K562 (cell line): ENCODE measurements at regions not wholly inside any gene's neighbourhood (a gene's known extent, or its start where the extent isn't known, plus 50 kb on each side); places are given as distances from the start of the nearest gene placed in this dataset.
A peak's percentile ranks its signal among the peaks of the same experiment; 100 is the strongest.

Experiments used
- ATAC-seq: fragments of 200-7000 bp; cut with Tn5 transposase; 3 replicates; pipeline ENCODE4 v1.9.1; 2020; ENCODE audit warnings: moderate library complexity
- BruUV-seq: library from RNA; stranded (reverse); fragments of 400-500 nt; replicated peaks from 2 replicates; lab custom pipeline; 2021; lab: Mats Ljungman, UMichigan
- CTCF ChIA-PET: fragments of 300-600 bp; formaldehyde crosslinking; extraction: SDS; loops from one replicate; lab custom pipeline; 2021; ENCODE audit warnings: low intra/inter-chr PET ratio; lab: Yijun Ruan, JAX
- POLR2A ChIA-PET: fragments of 300-600, 350-650 bp; sonication (Branson Sonifier 250); formaldehyde crosslinking; extraction: SDS; loops from one replicate; lab custom pipeline; 2021; ENCODE audit warnings: antibody characterized with exemption, inconsistent platforms; lab: Yijun Ruan, JAX
- DNase-seq, 4 experiments: peaks; one replicate each; pipeline versions ENCODE4 v3.0.0 to v3.0.0-alpha.2; 2011 to 2018; ENCODE audit warnings: low spot score in 3 of 4, mixed read lengths in 3 of 4; ENCODE audit errors: extremely low read depth in 1 of 4
- FAIRE-seq: peaks from 2 replicates; lab custom pipeline; 2011; peaks lifted over from hg19 to GRCh38; lab: Jason Lieb, UNC
- H2AFZ ChIP-seq: 2 replicates; pipeline ENCODE4 v1.6.0; 2011; ENCODE audit warnings: low read depth, low read length, control low read depth, inconsistent platforms
- H3K27ac ChIP-seq: fragments of 200-600 bp; 3 replicates; pipeline ENCODE4 v1.8.0; 2011; ENCODE audit warnings: low read depth, mild to moderate bottlenecking, control low read depth, inconsistent platforms, low read length, moderate library complexity, mixed read lengths; ENCODE audit errors: extremely low read depth
- H3K27me3 ChIP-seq, 2 experiments: fragments of 300-600 bp in 1 of 2; 2 replicates in 1 of 2; 3 replicates in 1 of 2; pipeline versions ENCODE4 v1.6.0 to v1.8.0; 2011; ENCODE audit warnings: inconsistent platforms in 2 of 2, low read length in 2 of 2, mild to moderate bottlenecking in 1 of 2, mixed read lengths in 1 of 2, moderate library complexity in 1 of 2; ENCODE audit not compliant: control insufficient read depth in 2 of 2, insufficient read depth in 2 of 2
- H3K36me3 ChIP-seq: fragments of 300-600 bp; 3 replicates; pipeline ENCODE4 v1.8.0; 2011; ENCODE audit warnings: mild to moderate bottlenecking, low read length, inconsistent platforms; ENCODE audit not compliant: control insufficient read depth, insufficient read depth
- H3K4me1 ChIP-seq, 2 experiments: fragments of 200-600 bp in 1 of 2; replicated peaks in 1 of 2; 2 replicates in 1 of 2; 3 replicates in 1 of 2; pipeline versions ENCODE4 v1.5.1 to v1.8.0; 2011; ENCODE audit warnings: inconsistent platforms in 2 of 2, low read length in 2 of 2, mild to moderate bottlenecking in 1 of 2, mixed read lengths in 1 of 2, moderate library complexity in 1 of 2; ENCODE audit not compliant: control insufficient read depth in 2 of 2, insufficient read depth in 2 of 2
- H3K4me2 ChIP-seq: 2 replicates; pipeline ENCODE4 v1.6.1; 2011; ENCODE audit warnings: low read length, control low read depth, inconsistent platforms, mixed read lengths; ENCODE audit not compliant: insufficient read depth
- H3K4me3 ChIP-seq: fragments of 200-600 bp; sonication (generic), shearing (Covaris generic); 2 replicates; pipeline ENCODE4 v1.5.1; 2016; ENCODE audit warnings: control low read depth, inconsistent platforms
- H3K79me2 ChIP-seq: fragments of 200-600 bp; 3 replicates; pipeline ENCODE4 v1.8.0; 2011; ENCODE audit warnings: low read length, inconsistent platforms; ENCODE audit not compliant: control insufficient read depth, insufficient read depth
- H3K9ac ChIP-seq, 2 experiments: 2 replicates each; pipeline versions ENCODE4 v1.6.0 to v1.6.1; 2011; ENCODE audit warnings: low read depth in 2 of 2, low read length in 2 of 2, control low read depth in 1 of 2, inconsistent platforms in 1 of 2, mild to moderate bottlenecking in 1 of 2, mixed read lengths in 1 of 2; ENCODE audit not compliant: insufficient read depth in 1 of 2
- H3K9me1 ChIP-seq: one replicate; pipeline ENCODE4 v1.6.0; 2011; ENCODE audit warnings: inconsistent platforms, mild to moderate bottlenecking, low read length, moderate library complexity; ENCODE audit not compliant: control insufficient read depth, insufficient read depth
- H3K9me3 ChIP-seq: replicated peaks from 2 replicates; pipeline ENCODE4 v1.5.1; 2011; ENCODE audit warnings: low read depth, low read length, inconsistent platforms; ENCODE audit not compliant: control insufficient read depth, insufficient read depth
- H4K20me1 ChIP-seq: replicated peaks from 2 replicates; pipeline ENCODE4 v1.6.1; 2011; ENCODE audit warnings: low read length, inconsistent platforms, mixed read lengths; ENCODE audit not compliant: control insufficient read depth, insufficient read depth
- FOS ChIP-seq: IDR thresholded peaks from 3 replicates; pipeline ENCODE4 v1.6.1; 2011; ENCODE audit not compliant: insufficient read length; ENCODE audit errors: extremely low read depth
- FOSL1 ChIP-seq: fragments of 200-800 bp; sonication (Bioruptor generic); conservative IDR thresholded peaks from 2 replicates; pipeline ENCODE4 v1.6.1; 2016; ENCODE audit warnings: missing genetic modification characterization, missing compliant biosample characterization
- HNRNPK ChIP-seq: fragments of 200-400 bp; formaldehyde crosslinking; IDR thresholded peaks from one replicate; pipeline ENCODE4 v1.6.1; 2018; ENCODE audit warnings: mild to moderate bottlenecking, low read depth, low read length; ENCODE audit not compliant: poor library complexity, severe bottlenecking
- SPI1 ChIP-seq: IDR thresholded peaks from 2 replicates; pipeline ENCODE4 v1.6.1; 2011; ENCODE audit warnings: low read depth, low read length, control low read depth, borderline replicate concordance
- VEZF1 ChIP-seq: fragments of 200-800 bp; sonication (Bioruptor generic); IDR thresholded peaks from 2 replicates; pipeline ENCODE4 v1.6.1; 2017; ENCODE audit warnings: missing genetic modification characterization, missing compliant biosample characterization
- ZBTB33 ChIP-seq: sonication (generic); formaldehyde crosslinking; IDR thresholded peaks from 2 replicates; pipeline ENCODE4 v1.8.1; 2023; ENCODE audit warnings: mild to moderate bottlenecking, missing genetic modification reagents
- ZNF121 ChIP-seq: sonication (generic); formaldehyde crosslinking; conservative IDR thresholded peaks from 2 replicates; pipeline ENCODE4 v1.8.0; 2022; ENCODE audit warnings: missing genetic modification reagents
- WGBS: fragments of 100-300 bp; shearing (Covaris generic); methylation state at CpG from one replicate; pipeline ENCODE4 v1.1.6; 2016; ENCODE audit warnings: low coverage, mixed read lengths; ENCODE audit not compliant: insufficient coverage; ENCODE audit errors: missing lambda C conversion rate; 5-methylcytosine and 5-hydroxymethylcytosine counted together
- in situ Hi-C: fragments of 300-500 bp; cut with MboI; formaldehyde crosslinking; loops from 4 replicates; pipeline ENCODE4 v1.15.0; 2018; ENCODE audit warnings: inconsistent platforms, mixed read lengths
- intact Hi-C: fragments of 100-400 bp; cut with micrococcal nuclease; formaldehyde crosslinking; loops from 2 replicates; pipeline ENCODE4 v1.14.2; 2022

- no peak for TF ChIP-seq VEZF1 (CRISPR knock-in tag)
- TF ChIP-seq HNRNPK = no peak
- no peak for TF ChIP-seq ZNF121 (CRISPR knock-in tag)
Observed at GRCh38 chr6:792662-793061, 99.7 kb upstream of the EXOC2 start (continued).

- in situ Hi-C loops = no loop called here
Observed at GRCh38 chr6:788058-788457, 95.1 kb upstream of the EXOC2 start.

More at GRCh38 chr6:788058-788457, 95.1 kb upstream of the EXOC2 start:
- no peaks in the 10 kb centered on the region for H3K9me1 ChIP-seq
- ATAC-seq = no peak
- no peak overlapping the region for H3K4me2 ChIP-seq
- no peaks in the 10 kb centered on the region; the same call in 1 of the 2 replicates for H3K9me3 ChIP-seq
- no peak overlapping the region for H3K4me3 ChIP-seq
- no peaks in the 10 kb centered on the region for H3K36me3 ChIP-seq
- CTCF ChIA-PET = interaction anchor here (1.2 kb wide), 1 partner anchor 594 kb away, joined by 3 read pairs; no protein-coding TSS in a partner anchor
- no peak for TF ChIP-seq FOS
- TF ChIP-seq SPI1 = 0 out of 2 replicates have a peak, but pooled peaks have one; percentile 32
- TF ChIP-seq FOSL1 (tag) = no peak
- no peak for TF ChIP-seq ZBTB33 (CRISPR knock-in tag)
- TF ChIP-seq, all 486 proteins: peak for 1
- FAIRE-seq = no peak
- Histone ChIP-seq H4K20me1 (no peaks in the 10 kb centered on the region), H2AFZ (no peak overlapping the region), H3K79me2 (no peaks in the 10 kb centered on the region), H3K9ac (no peak overlapping the region), H3K27ac (no peak overlapping the region), H3K27me3 (peaks cover 21 to 38% of the 10 kb centered on the region in 2 experiments; a peak in 4 of 5 replicates), H3K4me1 (no peaks in the 10 kb centered on the region; a peak in 1 of 5 replicates)
- POLR2A ChIA-PET = interaction anchor here (0.6 kb wide), 1 partner anchor 602 kb away, joined by 3 read pairs; no protein-coding TSS in a partner anchor
- no TSS peak for BruUV-seq
- intact Hi-C loops = no loop called here
- WGBS = 24% methylated on average over 8 of the region's 8 CpGs
- no peak for DNase-seq
